Stimulated activated CD4-positive, alpha-beta T cell treated with anti-CD3 and anti-CD28 coated beads, TNF-alpha, amount 100 ng/mL, for 48 hours (primary cell): ENCODE measurements at regions not wholly inside any gene's neighbourhood (a gene's known extent, or its start where the extent isn't known, plus 50 kb on each side); places are given as distances from the start of the nearest gene placed in this dataset.
"Not testable (repeated sequence)": the region's sequence is repeated elsewhere in the genome, so short reads cannot be mapped to it uniquely, and the experiment has no call there.

Experiments
- DNase-seq, 3 donors: peaks; one replicate each; pipeline ENCODE4 v3.0.0-alpha.2; 2020; ENCODE audit warnings: low read depth in 3 of 3

DNA sequence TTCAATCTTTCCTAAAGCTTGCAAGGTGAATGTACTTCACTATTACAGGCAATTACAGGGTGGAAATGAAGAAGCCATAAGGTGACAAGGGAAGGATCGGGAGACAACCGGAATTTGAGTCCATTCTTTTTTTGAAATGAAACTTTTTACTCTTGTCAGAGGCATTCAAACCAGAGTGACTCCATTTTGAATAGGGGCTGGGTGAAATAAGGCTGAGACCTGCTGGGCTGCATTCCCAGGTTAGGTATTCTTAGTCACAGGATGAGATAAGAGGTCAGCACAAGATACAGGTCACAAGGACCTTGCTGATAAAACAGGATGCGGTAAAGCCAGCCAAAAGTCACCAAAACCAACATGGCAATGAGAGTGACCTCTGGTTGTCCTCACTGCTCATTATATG is 363.3 kb downstream of the TYW1 start:
- no peak for DNase-seq

GRCh38 chr7:67361150-67361549 is 364.5 kb downstream of the TYW1 start:
- no peak for DNase-seq

DNA sequence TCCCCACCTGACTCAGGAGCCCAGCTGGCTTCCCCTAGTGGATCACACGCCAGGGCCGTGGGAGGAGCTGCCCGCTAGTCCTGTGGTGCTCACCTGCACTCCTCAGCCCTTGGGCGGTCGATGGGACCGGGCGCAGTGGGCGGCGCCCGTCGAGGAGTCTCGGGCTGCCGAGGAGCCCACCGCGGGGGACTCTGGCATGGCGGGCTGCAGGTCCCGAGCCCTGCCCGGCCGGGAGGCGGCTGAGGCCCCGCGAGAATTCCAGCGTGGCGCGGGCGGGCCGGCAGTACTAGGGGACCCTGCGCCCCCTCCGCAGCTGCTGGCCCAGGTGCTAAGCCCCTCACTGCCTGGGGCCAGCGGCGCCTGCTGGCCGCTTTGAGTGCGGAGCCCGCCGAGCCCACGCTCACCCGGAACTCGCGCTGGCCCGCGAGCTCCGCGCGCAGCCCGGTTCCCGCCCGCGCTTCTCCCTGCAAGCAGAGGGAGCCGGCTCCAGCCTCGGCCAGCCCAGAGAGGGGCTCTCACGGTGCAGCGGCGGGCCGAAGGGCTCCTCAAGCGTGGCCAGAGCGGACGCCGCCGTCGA is 367.9 kb downstream of the TYW1 start:
- no peak for DNase-seq

- DNase-seq, result peak; percentile 16 to 39 (median 38)
Observed at GRCh38 chr7:67371429-67372305, 375.0 kb downstream of the TYW1 start.

DNA sequence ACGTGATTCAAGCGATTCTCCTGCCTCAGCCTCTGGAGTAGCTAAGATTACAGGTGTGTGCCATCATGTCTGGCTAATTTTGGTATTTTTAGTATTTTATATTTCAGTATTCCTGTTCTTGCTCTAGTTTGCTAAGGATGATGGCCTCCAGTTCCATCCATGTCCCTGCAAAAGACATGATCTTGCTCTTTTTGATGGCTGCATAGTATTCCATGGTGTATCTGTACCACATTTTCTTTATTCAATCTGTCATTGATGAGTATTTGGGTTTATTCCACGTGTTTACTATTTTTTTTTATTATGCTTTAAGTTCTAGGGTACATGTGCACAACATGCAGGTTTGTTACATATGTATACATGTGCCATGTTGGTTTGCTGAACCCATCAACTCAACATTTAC is 376.8 kb downstream of the TYW1 start:
- DNase-seq, result not testable (repeated sequence)

GRCh38 chr7:67375427-67375826 is 378.8 kb downstream of the TYW1 start:
- DNase-seq, result no peak

- DNase-seq, result peak; percentile 27 to 50 (median 37)
Observed at GRCh38 chr7:67377939-67378862, 381.6 kb downstream of the TYW1 start.

DNA sequence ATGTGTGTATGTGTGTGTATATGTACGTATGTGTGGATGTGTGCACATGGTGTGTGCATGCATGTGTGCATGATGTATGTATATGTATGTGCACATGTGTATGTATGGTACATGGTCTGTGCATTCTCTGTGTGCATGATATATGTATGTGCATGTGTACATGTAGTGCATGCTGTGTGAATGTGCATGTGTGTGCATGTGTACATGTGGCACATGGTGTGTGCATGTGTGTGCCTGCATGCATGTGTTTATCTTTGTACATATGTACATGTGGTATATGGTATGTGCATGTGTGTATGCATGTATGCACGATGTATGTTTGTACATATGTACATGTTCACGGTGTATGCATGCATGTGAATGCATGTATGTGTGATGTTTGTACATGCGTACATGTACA is 383.7 kb downstream of the TYW1 start:
- no peak for DNase-seq

- DNase-seq, result no peak
Observed at GRCh38 chr7:67380858-67381257, 384.2 kb downstream of the TYW1 start.

- no peak for DNase-seq
Observed at GRCh38 chr7:67387851-67388250, 391.2 kb downstream of the TYW1 start.

DNA sequence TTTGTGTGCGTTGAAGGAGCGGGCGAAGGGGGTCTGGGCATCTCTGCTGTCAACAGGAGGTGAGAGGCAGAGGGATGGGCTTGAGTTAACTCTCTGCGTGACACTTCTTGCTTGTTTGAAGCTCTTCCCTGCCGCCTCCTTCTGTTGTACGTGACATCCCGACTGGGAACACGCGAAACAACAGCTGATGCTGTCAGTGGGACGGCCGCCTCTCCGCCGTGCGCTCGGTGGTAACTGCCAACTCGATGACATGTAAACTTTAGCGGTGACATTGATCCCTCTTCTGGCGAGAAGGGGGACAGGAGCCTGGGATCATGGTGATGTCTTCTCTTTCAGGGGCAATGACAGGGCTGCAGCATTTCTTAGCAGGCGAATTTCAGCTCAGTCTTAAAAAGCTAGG is 394.5 kb downstream of the TYW1 start:
- DNase-seq, result no peak

- no peak for DNase-seq
Observed at GRCh38 chr7:67392596-67393438, 396.2 kb downstream of the TYW1 start.

GRCh38 chr7:67393903-67394302 is 397.3 kb downstream of the TYW1 start:
- DNase-seq, result no peak

DNA sequence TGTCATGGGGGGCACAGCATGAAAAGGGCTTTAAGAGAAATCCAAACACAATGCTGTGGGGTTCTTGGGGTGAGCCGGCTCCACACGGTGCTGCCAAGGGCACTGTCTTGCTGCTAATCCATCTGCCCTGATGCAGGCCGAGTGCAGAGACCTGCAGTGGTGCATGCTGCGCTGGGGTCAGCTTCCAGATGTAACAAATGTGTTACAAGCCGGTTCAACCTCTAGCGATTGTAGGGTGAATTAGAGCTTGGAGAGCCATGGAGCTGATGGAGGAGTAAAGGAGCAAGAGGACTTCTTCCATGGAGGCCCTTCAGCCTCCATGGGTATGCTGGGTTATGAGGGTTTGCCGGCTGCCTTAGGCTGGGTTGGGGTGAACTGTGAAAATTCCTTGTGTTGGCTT is 402.3 kb downstream of the TYW1 start:
- no peak for DNase-seq

DNA sequence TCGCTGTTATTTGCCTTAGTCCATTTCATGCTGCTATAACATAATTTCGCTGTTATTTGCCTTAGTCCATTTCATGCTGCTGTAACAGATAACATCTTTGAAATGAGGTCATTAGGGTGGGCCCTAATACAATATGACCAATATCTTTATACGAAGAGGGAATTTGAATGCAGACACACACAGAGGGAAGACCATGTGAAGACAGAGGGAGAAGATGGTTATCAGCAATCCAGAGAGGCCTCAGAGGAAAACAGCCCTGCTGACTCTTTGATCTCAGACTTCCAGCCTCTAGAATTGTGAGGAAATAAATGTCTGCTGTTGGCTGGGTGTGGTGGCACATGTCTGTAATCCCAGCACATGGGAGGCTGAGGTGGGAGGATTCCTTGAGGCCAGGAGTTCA is 404.9 kb downstream of the TYW1 start:
- no peak for DNase-seq

- DNase-seq, result no peak
Observed at GRCh38 chr7:67402280-67402679, 405.6 kb downstream of the TYW1 start.

DNA sequence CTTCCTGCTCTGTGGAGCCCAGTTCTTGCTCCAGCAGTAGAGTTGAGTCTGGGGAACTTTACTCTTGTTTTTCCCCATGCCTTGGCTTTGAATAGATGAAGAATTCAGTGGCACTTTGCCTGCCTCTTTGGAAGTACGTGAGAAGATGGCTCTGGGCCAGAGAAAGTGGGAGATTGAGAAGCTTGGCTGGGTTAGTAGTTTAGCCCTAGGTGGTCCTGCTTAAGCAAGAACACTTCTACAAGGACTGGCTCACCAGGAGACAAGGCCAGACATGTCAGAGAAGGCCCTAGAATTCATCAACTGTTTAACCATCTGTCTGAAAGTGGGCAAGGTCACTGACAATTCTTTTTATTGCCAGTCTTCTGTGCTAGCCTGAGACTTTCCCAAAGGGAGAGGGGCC is 410.3 kb downstream of the TYW1 start:
- DNase-seq, result no peak

DNA sequence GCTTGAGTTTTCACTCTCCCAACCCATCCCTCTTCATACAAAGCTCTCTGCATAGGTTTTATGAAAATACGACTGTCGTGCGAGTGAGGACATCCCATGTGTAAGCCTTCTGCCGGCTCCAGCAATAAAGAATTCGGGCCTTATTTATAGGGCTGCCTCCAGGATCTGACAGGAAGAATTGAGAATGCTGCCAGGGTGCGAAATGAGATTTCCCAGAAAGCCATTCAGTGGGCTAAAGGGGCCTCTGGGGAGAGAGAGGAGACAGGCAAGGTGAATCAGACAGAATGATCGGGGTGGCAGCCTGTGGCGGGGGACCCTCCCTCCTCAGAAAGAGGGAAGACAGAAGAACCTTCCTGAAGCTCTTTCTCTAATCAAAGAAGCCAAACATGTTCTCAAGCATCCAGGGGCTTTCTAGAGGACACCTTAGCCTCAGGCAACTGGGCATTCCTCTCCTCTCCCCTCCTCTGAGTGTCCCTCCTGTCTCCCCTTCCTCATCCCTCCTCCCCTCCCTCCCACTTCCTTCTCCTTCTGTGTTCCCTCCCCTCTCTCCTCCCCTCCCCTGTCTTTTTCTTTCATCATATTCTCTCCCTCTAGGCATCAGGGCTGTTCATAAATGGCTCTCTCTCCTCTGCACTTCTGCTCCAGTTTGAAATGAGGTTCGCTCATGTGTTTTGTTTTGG is 410.9 kb downstream of the TYW1 start:
- no peak for DNase-seq

DNA sequence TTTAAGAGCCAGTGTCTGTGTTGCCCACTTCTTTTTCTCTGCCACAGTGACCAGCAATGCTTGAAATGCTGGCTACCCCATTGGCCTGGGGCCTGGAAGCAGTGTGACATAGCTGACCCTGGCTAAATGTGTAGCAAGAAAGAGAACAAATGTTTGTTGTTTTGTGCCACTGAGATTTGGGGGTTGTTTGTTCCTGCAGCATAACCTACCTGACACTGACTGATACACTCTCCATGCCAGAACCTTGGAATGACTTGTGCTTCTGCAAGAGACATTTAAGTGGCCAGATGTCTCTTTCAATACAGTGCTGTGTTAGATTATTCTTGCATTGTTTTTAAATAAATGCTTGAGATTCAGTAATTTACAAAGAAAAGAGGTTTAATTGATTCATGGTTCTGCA is 411.5 kb downstream of the TYW1 start:
- no peak for DNase-seq

DNA sequence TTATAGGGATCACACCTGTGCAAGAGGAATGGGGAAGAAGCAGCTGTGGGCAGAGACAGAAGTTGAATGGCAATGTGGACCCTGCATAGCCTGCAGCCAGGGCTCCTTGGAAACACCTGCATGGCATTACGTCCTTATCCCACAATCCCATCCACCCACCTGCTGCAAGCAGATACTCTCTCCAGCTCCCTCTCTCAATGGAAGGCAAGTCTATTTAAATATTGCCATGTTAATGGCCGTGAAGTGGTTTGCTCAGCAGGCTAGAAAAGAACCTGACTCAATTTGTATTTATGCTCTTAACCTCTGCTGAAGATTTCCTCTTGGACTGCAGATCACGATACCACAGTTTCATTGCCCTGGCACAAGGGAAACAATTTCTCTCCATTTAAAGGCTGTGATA is 417.0 kb downstream of the TYW1 start:
- DNase-seq, result no peak

- no peak for DNase-seq
Observed at GRCh38 chr7:67414858-67415257, 418.2 kb downstream of the TYW1 start.
